ENCODE measurements at regions not wholly inside any gene's neighbourhood (a gene's known extent, or its start where the extent isn't known, plus 50 kb on each side); places are given as distances from the start of the nearest gene placed in this dataset.

DNA sequence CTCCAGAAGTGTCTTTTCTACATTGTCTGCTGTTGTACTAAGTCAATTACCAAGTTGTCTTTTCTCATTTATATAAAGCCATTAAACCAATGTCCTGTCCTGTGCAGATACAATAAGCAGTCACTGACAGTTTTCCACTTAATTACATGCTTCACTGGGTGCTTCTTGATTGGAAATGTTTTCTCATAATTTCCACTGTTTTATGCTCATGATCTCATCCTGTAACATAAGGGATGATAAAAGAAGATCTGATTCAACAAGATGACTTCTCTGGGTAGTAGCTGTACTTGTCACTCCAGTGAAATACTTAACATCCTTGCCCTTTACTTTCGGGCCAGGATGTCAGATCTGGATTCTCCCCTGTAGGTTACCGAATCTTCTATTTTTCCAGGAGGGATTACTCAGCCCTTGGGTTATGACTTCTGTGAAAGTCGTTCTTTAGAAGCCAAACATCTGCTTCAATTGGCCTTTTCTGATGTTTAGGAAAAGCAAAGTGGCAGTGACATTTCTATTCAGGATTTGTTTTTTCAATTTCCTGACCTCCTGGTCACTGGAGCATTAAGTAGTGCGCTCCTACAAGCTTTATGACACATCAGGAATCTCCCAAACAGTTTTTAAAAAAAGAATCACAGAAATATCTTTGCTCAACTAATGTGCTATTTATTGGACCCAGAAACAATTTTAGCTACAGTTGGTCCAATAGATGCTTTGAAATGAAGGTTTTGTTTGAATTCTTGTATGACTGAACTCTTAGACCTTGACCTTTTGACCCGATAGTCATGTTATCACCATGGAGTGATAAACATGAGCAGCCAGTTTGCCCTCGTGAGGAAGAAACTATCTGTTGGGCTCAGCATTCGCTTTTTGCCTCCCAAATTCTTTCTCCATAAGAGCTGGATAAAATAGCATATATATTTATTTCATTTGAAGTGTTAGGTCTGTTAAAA, 234.5 kb upstream of the SSTR1 start:
- no peaks in the 10 kb centered on the region for H3K36me3 Mint-ChIP-seq

GRCh38 chr14:37974421-37974820, 233.3 kb upstream of the SSTR1 start:
- Mint-ChIP-seq H3K9me3 (peaks cover 0 to 11% (median 0%) of the 10 kb centered on the region in 8 donors), H3K4me3 (no peak overlapping the region), H3K4me1 (peaks cover 0 to 4% (median 2%) of the 10 kb centered on the region in 4 donors), H3K36me3 (no peaks in the 10 kb centered on the region), H3K27ac (no peak overlapping the region), H3K27me3 (peaks cover 11 to 15% of the 10 kb centered on the region in 2 donors)
- no peak overlapping the region for H3K27ac ChIP-seq (ENCODE audit: low read depth, low read length)
- intact Hi-C loops (cut with micrococcal nuclease): no loop called here
- H3K4me3 ChIP-seq (ENCODE audit: low read length in 2 of 2): no peak overlapping the region
- ChIA-PET POLR2A (ENCODE audit: partially characterized antibody) (no interaction called here), CTCF (ENCODE audit: partially characterized antibody) (no interaction called here)
- H3K4me1 ChIP-seq (ENCODE audit: insufficient read depth, low read length): no peaks in the 10 kb centered on the region
- H3K36me3 ChIP-seq (ENCODE audit: insufficient read depth, low read length): no peaks in the 10 kb centered on the region
- H3K9me3 ChIP-seq (ENCODE audit: control insufficient read depth in 1 of 2, low read length in 2 of 2): no peaks in the 10 kb centered on the region
- no peak for DNase-seq
- no peaks in the 10 kb centered on the region for H3K27me3 ChIP-seq (ENCODE audit: insufficient read depth, low read length)

More for the DNA sequence above, 234.5 kb upstream of the SSTR1 start:
- H3K27me3 ChIP-seq (ENCODE audit: insufficient read depth, low read length): no peaks in the 10 kb centered on the region
- peaks cover 0 to 4% (median 2%) of the 10 kb centered on the region in 4 donors for H3K4me1 Mint-ChIP-seq
- DNase-seq: no peak
- no peaks in the 10 kb centered on the region for H3K4me1 ChIP-seq (ENCODE audit: insufficient read depth, low read length)
- H3K36me3 ChIP-seq (ENCODE audit: insufficient read depth, low read length): no peaks in the 10 kb centered on the region
- POLR2A ChIA-PET (ENCODE audit: partially characterized antibody): no interaction called here
- no peak overlapping the region for H3K27ac Mint-ChIP-seq
- intact Hi-C loops (cut with micrococcal nuclease): no loop called here
- CTCF ChIA-PET (ENCODE audit: partially characterized antibody): no interaction called here
- peaks cover 11 to 15% of the 10 kb centered on the region in 2 donors for H3K27me3 Mint-ChIP-seq
- no peak overlapping the region for H3K4me3 Mint-ChIP-seq
- H3K9me3 ChIP-seq (ENCODE audit: control insufficient read depth in 1 of 2, low read length in 2 of 2): no peaks in the 10 kb centered on the region
- H3K4me3 ChIP-seq (ENCODE audit: low read length in 2 of 2): no peak overlapping the region
- H3K9me3 Mint-ChIP-seq: peaks cover 0 to 10% (median 0%) of the 10 kb centered on the region in 8 donors
- H3K27ac ChIP-seq (ENCODE audit: low read depth, low read length): no peak overlapping the region

DNA sequence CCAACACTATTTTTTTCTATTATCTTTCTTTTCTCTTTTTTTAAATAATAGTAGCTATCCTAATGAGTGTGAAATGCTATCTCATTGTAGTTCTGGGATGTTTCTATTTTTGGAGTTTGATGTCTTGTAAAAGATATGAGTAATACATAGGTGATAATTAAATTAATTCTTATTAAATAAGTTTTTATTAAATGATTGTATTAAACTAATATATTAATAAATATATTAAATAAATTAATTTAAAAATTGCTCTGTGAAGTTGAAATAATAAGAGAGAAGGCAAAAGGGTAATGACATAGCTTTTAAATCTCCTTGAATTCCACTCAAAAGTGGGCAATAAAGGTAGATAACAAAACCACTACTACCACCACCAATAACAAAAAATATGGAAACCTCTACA, 230.2 kb upstream of the SSTR1 start:
- Histone ChIP-seq H3K9me3 (ENCODE audit: control insufficient read depth in 1 of 2, low read length in 2 of 2) (no peaks in the 10 kb centered on the region), H3K4me3 (ENCODE audit: low read length in 2 of 2) (no peak overlapping the region), H3K27ac (ENCODE audit: low read depth, low read length) (no peak overlapping the region), H3K27me3 (ENCODE audit: insufficient read depth, low read length) (no peaks in the 10 kb centered on the region), H3K36me3 (ENCODE audit: insufficient read depth, low read length) (no peaks in the 10 kb centered on the region), H3K4me1 (ENCODE audit: insufficient read depth, low read length) (no peaks in the 10 kb centered on the region)
- Mint-ChIP-seq H3K36me3 (no peaks in the 10 kb centered on the region), H3K27me3 (peaks cover 11 to 14% of the 10 kb centered on the region in 2 donors), H3K9me3 (peaks cover 0 to 22% (median 16%) of the 10 kb centered on the region in 8 donors), H3K4me3 (no peak overlapping the region), H3K4me1 (no peaks in the 10 kb centered on the region), H3K27ac (no peak overlapping the region)
- POLR2A ChIA-PET (ENCODE audit: partially characterized antibody): no interaction called here
- CTCF ChIA-PET (ENCODE audit: partially characterized antibody): no interaction called here
- intact Hi-C loops (cut with micrococcal nuclease): no loop called here
- no peak for DNase-seq

GRCh38 chr14:37985826-37986470, 221.8 kb upstream of the SSTR1 start:
- ChIA-PET CTCF (ENCODE audit: partially characterized antibody) (interaction anchor here (1.2 to 2.4 kb wide), 3 partner anchors 141 to 212 kb away, joined by 5 to 13 read pairs (median 5); no protein-coding TSS in a partner anchor), POLR2A (ENCODE audit: partially characterized antibody) (no interaction called here)
- Histone ChIP-seq H3K27me3 (ENCODE audit: insufficient read depth, low read length) (no peaks in the 10 kb centered on the region), H3K4me1 (ENCODE audit: insufficient read depth, low read length) (no peaks in the 10 kb centered on the region), H3K9me3 (ENCODE audit: control insufficient read depth in 1 of 2, low read length in 2 of 2) (no peaks in the 10 kb centered on the region), H3K27ac (ENCODE audit: low read depth, low read length) (no peak overlapping the region), H3K36me3 (ENCODE audit: insufficient read depth, low read length) (no peaks in the 10 kb centered on the region), H3K4me3 (ENCODE audit: low read length in 2 of 2) (no peak overlapping the region)
- H3K9me3 Mint-ChIP-seq: peaks cover 0 to 12% (median 7%) of the 10 kb centered on the region in 8 donors
- no peaks in the 10 kb centered on the region for H3K27me3 Mint-ChIP-seq
- no peak overlapping the region for H3K27ac Mint-ChIP-seq
- no peak overlapping the region for H3K4me3 Mint-ChIP-seq
- H3K36me3 Mint-ChIP-seq: no peaks in the 10 kb centered on the region
- intact Hi-C loops (cut with micrococcal nuclease): loop anchor here (1.0 to 5.0 kb wide), 4 partner anchors 93 to 881 kb away; no protein-coding TSS in a partner anchor
- peaks cover 5 to 6% (median 5%) of the 10 kb centered on the region in 4 donors for H3K4me1 Mint-ChIP-seq
- peak; percentile 35 to 55 (median 48) for DNase-seq

GRCh38 chr14:37988472-37988871, 219.2 kb upstream of the SSTR1 start:
- no peaks in the 10 kb centered on the region for H3K4me1 ChIP-seq (ENCODE audit: insufficient read depth, low read length)
- Mint-ChIP-seq H3K4me3 (no peak overlapping the region), H3K4me1 (peaks cover 5 to 6% (median 5%) of the 10 kb centered on the region in 4 donors), H3K9me3 (no peaks in the 10 kb centered on the region), H3K27ac (no peak overlapping the region), H3K27me3 (peaks cover 0 to 2% of the 10 kb centered on the region in 2 donors), H3K36me3 (no peaks in the 10 kb centered on the region)
- no peaks in the 10 kb centered on the region for H3K27me3 ChIP-seq (ENCODE audit: insufficient read depth, low read length)
- H3K9me3 ChIP-seq (ENCODE audit: control insufficient read depth in 1 of 2, low read length in 2 of 2): no peaks in the 10 kb centered on the region
- no peak overlapping the region for H3K27ac ChIP-seq (ENCODE audit: low read depth, low read length)
- H3K36me3 ChIP-seq (ENCODE audit: insufficient read depth, low read length): no peaks in the 10 kb centered on the region
- intact Hi-C loops (cut with micrococcal nuclease): loop anchor here (5.0 kb wide), 1 partner anchor 879 kb away; no protein-coding TSS in a partner anchor
- no peak overlapping the region for H3K4me3 ChIP-seq (ENCODE audit: low read length in 2 of 2)
- DNase-seq: no peak
- CTCF ChIA-PET (ENCODE audit: partially characterized antibody): interaction anchor here (0.7 kb wide), 1 partner anchor 363 kb away, joined by 4 read pairs; no protein-coding TSS in a partner anchor
- POLR2A ChIA-PET (ENCODE audit: partially characterized antibody): no interaction called here

- ChIA-PET POLR2A (ENCODE audit: partially characterized antibody) (no interaction called here), CTCF (ENCODE audit: partially characterized antibody) (interaction anchor here (1.0 kb wide), 1 partner anchor 12 kb away, joined by 4 read pairs; no protein-coding TSS in a partner anchor)
- no peak overlapping the region for H3K27ac ChIP-seq (ENCODE audit: low read depth, low read length)
- H3K36me3 Mint-ChIP-seq: no peaks in the 10 kb centered on the region
- no peaks in the 10 kb centered on the region for H3K27me3 ChIP-seq (ENCODE audit: insufficient read depth, low read length)
- no peak overlapping the region for H3K27ac Mint-ChIP-seq
- intact Hi-C loops (cut with micrococcal nuclease): no loop called here
- H3K36me3 ChIP-seq (ENCODE audit: insufficient read depth, low read length): no peaks in the 10 kb centered on the region
- H3K27me3 Mint-ChIP-seq: peaks cover 0 to 2% of the 10 kb centered on the region in 2 donors
- no peak overlapping the region for H3K4me3 Mint-ChIP-seq
- no peaks in the 10 kb centered on the region for H3K9me3 ChIP-seq (ENCODE audit: control insufficient read depth in 1 of 2, low read length in 2 of 2)
- H3K9me3 Mint-ChIP-seq: peaks cover 0 to 2% (median 0%) of the 10 kb centered on the region in 8 donors
- peaks cover 3% of the 10 kb centered on the region in 4 donors for H3K4me1 Mint-ChIP-seq
- no peaks in the 10 kb centered on the region for H3K4me1 ChIP-seq (ENCODE audit: insufficient read depth, low read length)
- no peak overlapping the region for H3K4me3 ChIP-seq (ENCODE audit: low read length in 2 of 2)
- DNase-seq: no peak
Measured at GRCh38 chr14:37991027-37991426, 216.7 kb upstream of the SSTR1 start.

DNA sequence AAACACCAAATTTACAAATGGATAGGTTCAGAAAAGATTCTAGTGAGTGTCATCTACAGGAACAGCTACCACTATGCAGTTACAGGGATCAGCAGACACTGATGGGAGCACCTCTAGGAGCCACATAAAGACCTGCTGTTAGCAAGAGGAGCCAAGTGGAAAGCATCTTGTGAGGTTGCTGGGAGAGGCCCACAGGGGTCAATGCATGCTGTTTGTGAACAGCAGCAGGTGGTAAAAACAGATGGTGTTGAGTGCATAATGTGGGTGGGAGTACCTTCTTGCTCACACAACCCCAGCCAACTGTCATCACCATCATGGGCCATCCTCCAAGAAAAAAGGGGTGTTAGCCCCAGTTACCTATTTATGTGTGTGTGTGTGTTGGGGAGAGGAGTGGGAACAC, 215.2 kb upstream of the SSTR1 start:
- H3K27me3 ChIP-seq (ENCODE audit: insufficient read depth, low read length): no peaks in the 10 kb centered on the region
- Mint-ChIP-seq H3K4me3 (no peak overlapping the region), H3K27me3 (peaks cover 0 to 2% of the 10 kb centered on the region in 2 donors), H3K9me3 (peaks cover 0 to 2% (median 0%) of the 10 kb centered on the region in 8 donors), H3K36me3 (no peaks in the 10 kb centered on the region), H3K4me1 (no peaks in the 10 kb centered on the region), H3K27ac (no peak overlapping the region)
- no peak for DNase-seq
- H3K4me3 ChIP-seq (ENCODE audit: low read length in 2 of 2): no peak overlapping the region
- intact Hi-C loops (cut with micrococcal nuclease): no loop called here
- no peaks in the 10 kb centered on the region for H3K9me3 ChIP-seq (ENCODE audit: control insufficient read depth in 1 of 2, low read length in 2 of 2)
- ChIA-PET CTCF (ENCODE audit: partially characterized antibody) (no interaction called here), POLR2A (ENCODE audit: partially characterized antibody) (no interaction called here)
- no peak overlapping the region for H3K27ac ChIP-seq (ENCODE audit: low read depth, low read length)
- no peaks in the 10 kb centered on the region for H3K36me3 ChIP-seq (ENCODE audit: insufficient read depth, low read length)
- no peaks in the 10 kb centered on the region for H3K4me1 ChIP-seq (ENCODE audit: insufficient read depth, low read length)

Data from CD4-positive, alpha-beta memory T cell (primary cell).